GM18858 (cell line): ENCODE measurements at regions not wholly inside any gene's neighbourhood (a gene's known extent, or its start where the extent isn't known, plus 50 kb on each side); places are given as distances from the start of the nearest gene placed in this dataset.

Source experiments
- ATAC-seq: cut with Tn5 transposase; IDR thresholded peaks from one replicate; pipeline ENCODE4 v1.9.1; 2021; ENCODE audit not compliant: unreplicated experiment

GRCh38 chr10:4067931-4068561 is 283.0 kb upstream of the KLF6 start:
- ATAC-seq, result no peak

GRCh38 chr10:4067531-4067930 is 282.5 kb upstream of the KLF6 start:
- no peak for ATAC-seq

GRCh38 chr10:4066581-4067390 is 281.8 kb upstream of the KLF6 start:
- ATAC-seq, result no peak

- no peak for ATAC-seq
Observed at GRCh38 chr10:4064489-4064888, 279.5 kb upstream of the KLF6 start.

GRCh38 chr10:4063717-4064116 is 278.7 kb upstream of the KLF6 start:
- ATAC-seq, result no peak

- no peak for ATAC-seq
Observed at GRCh38 chr10:4062751-4063150, 277.7 kb upstream of the KLF6 start.

GRCh38 chr10:4062072-4062471 is 277.1 kb upstream of the KLF6 start:
- no peak for ATAC-seq

- no peak for ATAC-seq
Observed at GRCh38 chr10:4061441-4061951, 276.5 kb upstream of the KLF6 start.

- no peak for ATAC-seq
Observed at GRCh38 chr10:4059471-4060138, 274.6 kb upstream of the KLF6 start.

GRCh38 chr10:4058514-4059029 is 273.6 kb upstream of the KLF6 start:
- no peak for ATAC-seq

- ATAC-seq, result no peak
Observed at GRCh38 chr10:4057725-4058513, 272.9 kb upstream of the KLF6 start.

- no peak for ATAC-seq
Observed at GRCh38 chr10:4057021-4057420, 272.0 kb upstream of the KLF6 start.

- ATAC-seq, result no peak
Observed at GRCh38 chr10:4054656-4055435, 269.8 kb upstream of the KLF6 start.

GRCh38 chr10:4053940-4054339 is 268.9 kb upstream of the KLF6 start:
- no peak for ATAC-seq

- no peak for ATAC-seq
Observed at GRCh38 chr10:4051641-4052151, 266.7 kb upstream of the KLF6 start.

GRCh38 chr10:4051011-4051640 is 266.1 kb upstream of the KLF6 start:
- no peak for ATAC-seq

GRCh38 chr10:4050061-4050460 is 265.1 kb upstream of the KLF6 start:
- ATAC-seq, result no peak

GRCh38 chr10:4049348-4049747 is 264.3 kb upstream of the KLF6 start:
- no peak for ATAC-seq

GRCh38 chr10:4048236-4048864 is 263.3 kb upstream of the KLF6 start:
- no peak for ATAC-seq
